D721Med (cell line): ENCODE measurements at regions not wholly inside any gene's neighbourhood (a gene's known extent, or its start where the extent isn't known, plus 50 kb on each side); places are given as distances from the start of the nearest gene placed in this dataset.
"Not testable (repeated sequence)": the region's sequence is repeated elsewhere in the genome, so short reads cannot be mapped to it uniquely, and the experiment has no call there.

ENCODE experiments used
- DNase-seq: peaks from one replicate; pipeline ENCODE4 v3.0.0; 2011; ENCODE audit warnings: low spot score; ENCODE audit not compliant: insufficient read length
- FAIRE-seq: peaks from 2 replicates; lab custom pipeline; 2011; peaks lifted over from hg19 to GRCh38; lab: Jason Lieb, UNC
- CTCF ChIP-seq: IDR thresholded peaks from 2 replicates; pipeline ENCODE4 v1.5.1; 2012; ENCODE audit warnings: mild to moderate bottlenecking, control low read depth; ENCODE audit not compliant: insufficient read depth; ENCODE audit errors: missing control alignments

GRCh38 chr10:118812393-118812740, 57.6 kb upstream of the CACUL1 start:
- no peak for FAIRE-seq
- no peak for TF ChIP-seq CTCF

GRCh38 chr10:118813001-118813400, 58.2 kb upstream of the CACUL1 start:
- not testable (repeated sequence) for FAIRE-seq, DNase-seq

More at GRCh38 chr10:118812393-118812740, 57.6 kb upstream of the CACUL1 start:
- DNase-seq = no peak

- no peak for TF ChIP-seq CTCF
- DNase-seq = no peak
- no peak for FAIRE-seq
Measured at GRCh38 chr10:118816471-118817168, 61.9 kb upstream of the CACUL1 start.

- no peak for FAIRE-seq
- no peak for DNase-seq
- TF ChIP-seq CTCF = no peak
Measured at GRCh38 chr10:118817328-118818068, 62.7 kb upstream of the CACUL1 start.

DNA sequence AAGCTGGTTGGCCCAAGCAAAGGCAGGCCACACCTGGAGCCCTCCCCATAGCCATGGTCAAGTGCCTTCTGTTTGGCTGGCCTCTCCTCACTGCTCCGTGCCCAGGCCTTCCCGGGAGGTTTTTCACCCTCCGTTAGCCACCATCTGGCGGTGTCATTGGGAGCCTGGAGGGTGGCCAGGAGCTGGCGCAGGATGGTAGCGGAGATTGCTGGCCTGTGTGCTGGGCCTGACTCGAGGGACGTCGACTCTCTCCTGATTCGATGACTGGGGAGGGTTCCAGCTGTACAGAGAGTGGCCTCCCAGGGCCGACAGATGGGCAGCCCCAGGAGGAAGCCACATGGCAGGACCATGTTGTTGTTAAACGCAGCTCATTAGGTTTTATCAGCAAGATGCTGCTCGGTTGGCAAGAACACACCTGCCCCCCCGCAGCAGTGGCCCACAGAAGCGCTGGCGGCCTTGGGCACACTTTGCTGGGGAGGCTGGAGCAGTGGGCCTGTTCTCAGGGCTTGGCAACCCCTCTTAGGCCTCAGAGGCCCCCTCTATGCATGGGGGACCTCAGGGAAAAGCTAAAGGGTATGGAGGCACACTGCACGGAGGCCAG, 64.0 kb upstream of the CACUL1 start:
- TF ChIP-seq CTCF = no peak
- no peak for FAIRE-seq
- no peak for DNase-seq

DNA sequence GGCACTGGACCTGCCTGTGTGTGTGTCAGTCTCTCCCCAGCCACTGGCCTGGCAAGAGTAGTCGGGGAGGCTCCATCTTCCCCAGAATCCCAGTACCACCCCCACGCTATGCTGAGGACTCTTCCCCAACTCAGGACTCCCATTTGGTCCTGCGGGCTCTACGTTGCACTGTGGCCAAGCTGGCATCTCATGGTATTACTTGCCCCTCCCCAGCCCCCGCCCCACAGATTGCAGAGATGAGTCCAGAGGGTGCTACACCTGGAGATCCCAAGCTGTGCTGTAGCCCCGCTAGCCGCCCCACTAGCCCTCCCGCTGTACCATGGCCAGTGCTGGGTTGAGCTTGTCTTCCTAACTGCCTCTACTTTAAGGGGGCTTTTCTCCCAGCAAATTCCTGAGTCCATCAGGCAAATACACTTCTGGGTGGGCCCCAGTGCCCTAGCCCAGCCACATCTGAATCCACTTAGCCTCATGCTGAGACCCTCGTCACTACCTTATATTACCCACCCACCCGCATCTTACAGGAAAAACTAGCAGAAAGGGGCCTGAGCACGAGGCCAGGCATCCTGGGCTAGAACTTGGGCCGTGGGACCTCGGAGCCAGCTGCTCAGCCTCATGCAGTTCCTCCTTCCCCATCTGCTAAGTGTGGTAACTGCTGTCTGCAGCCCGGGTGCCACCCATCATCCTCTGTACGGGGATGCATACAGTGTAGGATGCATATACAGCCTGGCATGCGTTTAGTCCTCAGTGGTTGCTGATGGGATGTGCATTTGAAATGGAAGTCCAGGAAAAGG, 65.8 kb upstream of the CACUL1 start:
- TF ChIP-seq CTCF = no peak
- FAIRE-seq (no peak), DNase-seq (no peak)

DNA sequence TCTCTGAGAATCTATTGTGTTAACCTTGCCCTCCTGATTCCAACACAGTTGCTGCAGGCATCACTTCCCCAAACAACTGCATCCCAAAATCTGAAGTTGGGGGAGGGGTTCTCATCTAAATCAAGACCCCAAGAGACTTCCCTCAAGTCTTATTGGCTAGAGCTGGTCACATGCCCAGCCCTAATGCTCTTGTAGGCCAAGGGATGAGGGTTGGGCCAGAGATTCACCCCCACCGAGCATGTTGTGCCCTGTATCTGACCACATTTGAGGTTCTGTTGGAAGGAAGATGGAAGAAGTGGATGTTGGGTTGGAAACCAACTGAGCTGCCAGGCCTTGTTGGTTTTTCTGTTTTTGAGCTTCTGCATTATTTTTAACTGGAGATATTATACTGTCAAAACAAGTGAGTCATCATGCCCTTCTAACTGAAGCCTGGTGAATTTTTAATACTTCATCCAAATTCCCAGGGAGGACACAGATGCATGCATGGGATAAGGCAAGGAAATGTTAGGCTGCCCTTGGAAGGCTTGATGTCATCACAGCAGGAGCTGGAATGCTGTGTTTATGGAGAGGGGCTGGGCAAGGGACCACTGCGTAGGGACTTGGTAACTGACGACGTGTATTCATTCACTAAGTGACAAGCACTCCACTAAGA, 68.6 kb upstream of the CACUL1 start:
- no peak for TF ChIP-seq CTCF
- DNase-seq = no peak
- no peak for FAIRE-seq
